ENCODE measurements at regions not wholly inside any gene's neighbourhood (a gene's known extent, or its start where the extent isn't known, plus 50 kb on each side); places are given as distances from the start of the nearest gene placed in this dataset.

DNA sequence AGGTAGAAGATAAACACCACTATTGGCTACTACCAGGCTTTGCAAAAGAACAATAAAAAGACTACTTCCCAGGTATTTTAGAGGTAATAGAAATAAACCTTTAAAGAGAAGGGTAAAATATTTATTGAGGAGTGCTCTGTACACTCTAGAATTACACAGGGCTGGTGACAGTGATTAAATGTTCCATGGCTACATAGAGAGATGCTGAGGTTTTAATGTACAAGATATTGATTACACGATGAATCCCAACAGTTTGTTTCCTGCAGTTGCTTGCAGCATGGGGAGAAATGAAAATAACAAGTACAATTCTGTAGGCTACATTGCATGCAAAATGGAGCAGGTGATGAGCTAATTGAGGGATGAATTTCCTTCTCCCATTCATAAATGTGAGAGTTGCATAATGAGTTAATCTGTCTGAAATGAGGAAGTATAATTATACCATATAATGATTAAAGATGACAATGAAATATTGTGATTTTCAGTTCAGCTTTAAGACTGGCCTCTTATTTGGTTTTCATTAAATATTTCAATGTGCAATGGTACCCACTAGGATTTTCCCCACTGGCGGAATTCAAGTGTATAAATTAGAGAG, 266.1 kb downstream of the SOCS6 start:
- TF ChIP-seq CTCF (IDR thresholded peaks at IDR 0.05 in 4 of 5, conservative IDR thresholded peaks at IDR 0.05 in 1 of 5), result no peak
- no peak for TF ChIP-seq POLR2A (IDR thresholded peaks at IDR 0.05)
